CD8-positive, alpha-beta memory T cell (primary cell): ENCODE measurements at regions not wholly inside any gene's neighbourhood (a gene's known extent, or its start where the extent isn't known, plus 50 kb on each side); places are given as distances from the start of the nearest gene placed in this dataset.

Source experiments
- CTCF ChIA-PET: fragments of 350-600 bp; sonication (Branson Sonifier 250); formaldehyde crosslinking; loops from one replicate; lab custom pipeline; 2021; ENCODE audit warnings: antibody characterized with exemption; lab: Charles Lee
- POLR2A ChIA-PET: fragments of 350-600 bp; sonication (Branson Sonifier 250); formaldehyde crosslinking; loops from one replicate; lab custom pipeline; 2021; ENCODE audit warnings: antibody characterized with exemption; lab: Charles Lee
- DNase-seq, 5 donors: peaks; one replicate each; pipeline versions ENCODE4 v3.0.0 to v3.0.0-alpha.2; 2020 to 2022; ENCODE audit warnings: mixed read lengths in 1 of 5
- H3K27ac ChIP-seq: one replicate; pipeline ENCODE4 v1.7.0; 2013; ENCODE audit warnings: low read depth, mild to moderate bottlenecking, low read length, moderate library complexity
- H3K27me3 ChIP-seq: 2 replicates; pipeline ENCODE4 v1.7.0; 2013; ENCODE audit warnings: low read length, mild to moderate bottlenecking; ENCODE audit not compliant: insufficient read depth, poor library complexity, severe bottlenecking
- H3K36me3 ChIP-seq: 2 replicates; pipeline ENCODE4 v1.7.0; 2013; ENCODE audit warnings: mild to moderate bottlenecking, low read length, moderate library complexity; ENCODE audit not compliant: insufficient read depth
- H3K4me1 ChIP-seq: 2 replicates; pipeline ENCODE4 v1.7.0; 2013; ENCODE audit warnings: mild to moderate bottlenecking, low read length, moderate library complexity; ENCODE audit not compliant: insufficient read depth
- H3K4me3 ChIP-seq: 2 replicates; pipeline ENCODE4 v1.7.0; 2013; ENCODE audit warnings: mild to moderate bottlenecking, low read length
- H3K9me3 ChIP-seq: 2 replicates; pipeline ENCODE4 v1.7.0; 2013; ENCODE audit warnings: mild to moderate bottlenecking, low read length
- H3K27ac Mint-ChIP-seq, 8 donors: one replicate each; pipeline ENCODE4 v1.8.0; 2020 to 2021; ENCODE audit warnings: mixed read lengths in 8 of 8, mild to moderate bottlenecking in 6 of 8, inconsistent platforms in 3 of 8, moderate library complexity in 3 of 8
- H3K27me3 Mint-ChIP-seq, 2 donors: one replicate each; pipeline ENCODE4 v1.8.0; 2020 to 2021; ENCODE audit warnings: mixed read lengths in 2 of 2, mild to moderate bottlenecking in 1 of 2, moderate library complexity in 1 of 2
- H3K36me3 Mint-ChIP-seq, 3 donors: one replicate each; pipeline ENCODE4 v1.8.0; 2020 to 2021; ENCODE audit warnings: mixed read lengths in 3 of 3, inconsistent platforms in 1 of 3, mild to moderate bottlenecking in 1 of 3
- H3K4me1 Mint-ChIP-seq, 3 donors: one replicate each; pipeline ENCODE4 v1.8.0; 2020 to 2021; ENCODE audit warnings: mixed read lengths in 3 of 3, inconsistent platforms in 1 of 3, mild to moderate bottlenecking in 1 of 3
- H3K4me3 Mint-ChIP-seq, 7 donors: one replicate each; pipeline ENCODE4 v1.8.0; 2020 to 2021; ENCODE audit warnings: mixed read lengths in 7 of 7, mild to moderate bottlenecking in 6 of 7, moderate library complexity in 4 of 7, inconsistent platforms in 2 of 7
- H3K9me3 Mint-ChIP-seq, 5 donors: one replicate each; pipeline ENCODE4 v1.8.0; 2020 to 2022; ENCODE audit warnings: mixed read lengths in 5 of 5, mild to moderate bottlenecking in 3 of 5, moderate library complexity in 2 of 5, inconsistent platforms in 1 of 5

DNA sequence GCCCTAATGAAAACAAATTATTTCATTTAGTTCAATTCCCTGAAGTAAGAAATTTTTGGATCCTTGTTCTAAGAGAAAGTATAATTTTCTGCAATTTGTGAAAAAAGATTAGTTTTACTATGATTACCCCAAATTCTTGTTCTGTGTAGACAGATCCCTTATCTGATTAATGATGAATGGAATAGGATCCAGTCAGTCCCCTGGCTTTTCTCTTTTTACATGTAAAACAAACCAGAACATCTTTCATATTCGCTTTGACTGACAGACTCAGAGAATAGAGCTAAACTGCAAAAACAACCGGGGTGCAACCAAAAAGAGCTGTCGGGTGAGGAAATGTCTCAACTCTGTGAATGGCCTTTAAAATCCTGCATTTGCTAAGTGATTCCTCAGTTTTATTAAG, 93.4 kb upstream of the VEGFC start:
- no peak overlapping the region for H3K4me3 ChIP-seq
- Mint-ChIP-seq H3K27me3 (no peaks in the 10 kb centered on the region), H3K4me3 (no peak overlapping the region), H3K4me1 (no peaks in the 10 kb centered on the region), H3K27ac (no peak overlapping the region), H3K36me3 (no peaks in the 10 kb centered on the region), H3K9me3 (peaks cover 0 to 18% (median 3%) of the 10 kb centered on the region in 5 donors)
- POLR2A ChIA-PET: no interaction called here
- H3K4me1 ChIP-seq: no peaks in the 10 kb centered on the region
- H3K36me3 ChIP-seq: no peaks in the 10 kb centered on the region
- no peak overlapping the region for H3K27ac ChIP-seq
- CTCF ChIA-PET: no interaction called here
- no peaks in the 10 kb centered on the region for H3K9me3 ChIP-seq
- no peaks in the 10 kb centered on the region for H3K27me3 ChIP-seq
- no peak for DNase-seq

DNA sequence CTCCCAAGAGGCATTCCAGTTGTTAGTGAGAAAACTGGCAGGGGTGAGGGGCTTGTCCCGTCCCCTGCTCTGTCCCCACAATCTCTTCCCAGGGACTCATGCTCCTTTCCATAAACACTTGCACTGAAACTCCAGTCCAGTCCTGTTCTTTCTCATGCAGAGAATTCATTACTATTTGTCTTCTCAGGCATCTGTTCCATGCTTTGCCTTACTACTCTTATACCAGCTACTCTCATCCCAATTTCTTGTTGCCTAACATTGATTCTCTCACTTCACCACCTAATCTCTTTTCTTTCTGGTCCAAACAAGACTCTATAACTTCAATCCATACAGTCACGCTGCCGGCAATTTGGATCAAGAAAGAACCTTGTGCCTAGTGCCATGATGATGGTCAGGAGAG, 97.1 kb upstream of the VEGFC start:
- Mint-ChIP-seq H3K9me3 (peaks cover 0 to 6% (median 3%) of the 10 kb centered on the region in 5 donors), H3K27me3 (no peaks in the 10 kb centered on the region), H3K36me3 (no peaks in the 10 kb centered on the region), H3K4me1 (no peaks in the 10 kb centered on the region), H3K4me3 (no peak overlapping the region), H3K27ac (no peak overlapping the region)
- ChIA-PET CTCF (no interaction called here), POLR2A (no interaction called here)
- H3K4me3 ChIP-seq: no peak overlapping the region
- DNase-seq: no peak
- H3K27ac ChIP-seq: no peak overlapping the region
- H3K36me3 ChIP-seq: no peaks in the 10 kb centered on the region
- no peaks in the 10 kb centered on the region for H3K4me1 ChIP-seq
- H3K27me3 ChIP-seq: no peaks in the 10 kb centered on the region
- no peaks in the 10 kb centered on the region for H3K9me3 ChIP-seq

DNA sequence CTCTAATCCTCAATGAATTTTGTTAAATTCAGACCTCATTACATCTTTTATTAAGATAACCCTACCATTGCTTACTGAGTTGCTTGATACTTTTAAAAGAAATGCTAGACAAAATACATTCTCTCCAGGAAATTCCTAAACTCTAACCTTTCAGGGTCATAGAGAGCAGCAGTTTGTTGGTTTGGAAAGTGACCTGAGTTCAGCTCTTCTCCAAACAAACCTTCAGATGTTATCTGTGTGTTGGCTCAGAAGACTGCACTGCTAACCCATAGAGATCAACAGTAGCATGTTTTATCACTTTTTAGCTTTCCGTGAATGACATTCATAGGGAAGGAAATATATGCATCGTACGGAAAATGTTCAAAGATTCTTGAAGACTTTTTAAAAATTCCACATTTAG, 101.8 kb upstream of the VEGFC start:
- H3K9me3 Mint-ChIP-seq: peaks cover 0 to 5% (median 0%) of the 10 kb centered on the region in 5 donors
- DNase-seq: no peak
- Histone ChIP-seq H3K27me3 (no peaks in the 10 kb centered on the region), H3K4me1 (no peaks in the 10 kb centered on the region), H3K4me3 (no peak overlapping the region), H3K27ac (no peak overlapping the region), H3K36me3 (no peaks in the 10 kb centered on the region), H3K9me3 (no peaks in the 10 kb centered on the region)
- no peaks in the 10 kb centered on the region for H3K36me3 Mint-ChIP-seq
- ChIA-PET POLR2A (no interaction called here), CTCF (no interaction called here)
- H3K4me1 Mint-ChIP-seq: no peaks in the 10 kb centered on the region
- H3K27me3 Mint-ChIP-seq: no peaks in the 10 kb centered on the region
- no peak overlapping the region for H3K4me3 Mint-ChIP-seq
- no peak overlapping the region for H3K27ac Mint-ChIP-seq

DNA sequence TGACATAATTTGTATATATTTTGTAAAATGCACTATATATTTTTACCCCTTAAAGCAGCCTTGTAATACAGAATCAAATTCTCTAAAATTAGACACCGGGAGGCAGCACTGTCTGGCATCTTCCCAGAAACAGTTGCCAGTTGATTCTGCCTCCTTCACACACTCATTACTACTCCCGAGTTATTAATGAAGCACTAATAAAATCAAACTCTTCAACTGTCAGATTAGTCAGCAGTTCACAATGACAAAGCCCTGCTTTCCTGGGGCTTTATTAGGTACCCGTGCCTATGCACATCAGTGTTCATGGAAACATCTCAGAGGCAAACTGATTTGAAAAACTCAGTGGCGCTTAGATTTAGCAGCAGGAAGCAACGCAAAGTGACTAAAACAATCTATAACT, 103.5 kb upstream of the VEGFC start:
- H3K4me1 Mint-ChIP-seq: no peaks in the 10 kb centered on the region
- Histone ChIP-seq H3K27ac (no peak overlapping the region), H3K27me3 (no peaks in the 10 kb centered on the region), H3K4me1 (no peaks in the 10 kb centered on the region), H3K4me3 (no peak overlapping the region), H3K9me3 (no peaks in the 10 kb centered on the region), H3K36me3 (no peaks in the 10 kb centered on the region)
- H3K4me3 Mint-ChIP-seq: no peak overlapping the region
- H3K36me3 Mint-ChIP-seq: no peaks in the 10 kb centered on the region
- no peak for DNase-seq
- H3K27me3 Mint-ChIP-seq: no peaks in the 10 kb centered on the region
- peaks cover 0 to 5% (median 0%) of the 10 kb centered on the region in 5 donors for H3K9me3 Mint-ChIP-seq
- H3K27ac Mint-ChIP-seq: no peak overlapping the region
- ChIA-PET POLR2A (no interaction called here), CTCF (no interaction called here)

DNA sequence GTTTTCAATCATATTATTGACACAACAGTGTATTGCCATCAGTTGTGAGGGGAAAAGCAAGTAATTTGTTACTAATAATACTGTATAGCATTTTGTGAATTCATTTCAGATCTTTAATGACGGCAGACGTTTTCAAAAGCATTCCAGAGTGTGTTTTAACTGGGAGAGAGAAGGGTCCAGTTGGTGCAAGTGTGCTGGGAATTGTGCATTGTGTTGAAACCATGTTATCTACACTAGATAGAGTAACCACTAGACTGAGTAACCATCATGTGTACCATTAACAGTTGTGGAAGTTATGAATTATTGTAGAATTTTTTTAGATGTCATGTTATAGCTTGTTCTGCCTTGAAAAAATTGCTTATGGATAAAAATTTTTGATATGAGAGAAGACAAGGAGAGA, 104.5 kb upstream of the VEGFC start:
- Histone ChIP-seq H3K4me1 (no peaks in the 10 kb centered on the region), H3K4me3 (no peak overlapping the region), H3K36me3 (no peaks in the 10 kb centered on the region), H3K27me3 (no peaks in the 10 kb centered on the region), H3K27ac (no peak overlapping the region), H3K9me3 (no peaks in the 10 kb centered on the region)
- no peaks in the 10 kb centered on the region for H3K4me1 Mint-ChIP-seq
- H3K36me3 Mint-ChIP-seq: no peaks in the 10 kb centered on the region
- DNase-seq: no peak
- POLR2A ChIA-PET: no interaction called here
- no peak overlapping the region for H3K27ac Mint-ChIP-seq
- H3K27me3 Mint-ChIP-seq: no peaks in the 10 kb centered on the region
- peaks cover 0 to 5% (median 0%) of the 10 kb centered on the region in 5 donors for H3K9me3 Mint-ChIP-seq
- no peak overlapping the region for H3K4me3 Mint-ChIP-seq
- CTCF ChIA-PET: no interaction called here

DNA sequence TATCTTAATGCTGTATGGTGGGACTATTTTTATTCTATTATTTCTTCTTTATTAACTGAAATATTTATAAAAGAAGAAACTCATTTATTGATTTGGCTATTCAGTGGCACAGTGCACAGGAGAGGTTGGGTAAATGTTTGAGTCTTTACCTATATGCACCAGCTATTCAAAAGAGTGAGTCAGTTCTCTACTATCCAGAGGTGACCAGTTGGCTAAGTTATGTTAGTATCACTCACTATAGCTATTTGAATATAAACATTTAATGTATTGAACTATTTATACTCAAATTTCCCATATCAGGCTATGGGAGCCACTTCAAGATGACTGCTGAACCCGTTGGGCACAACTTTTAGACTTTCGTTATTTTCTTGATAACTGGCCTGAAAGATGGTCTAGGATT, 106.1 kb upstream of the VEGFC start:
- ChIA-PET CTCF (no interaction called here), POLR2A (no interaction called here)
- H3K4me1 ChIP-seq: no peaks in the 10 kb centered on the region
- no peaks in the 10 kb centered on the region for H3K27me3 ChIP-seq
- Mint-ChIP-seq H3K27ac (no peak overlapping the region), H3K27me3 (no peaks in the 10 kb centered on the region), H3K4me3 (no peak overlapping the region), H3K4me1 (no peaks in the 10 kb centered on the region), H3K9me3 (peaks cover 0 to 5% (median 0%) of the 10 kb centered on the region in 5 donors), H3K36me3 (no peaks in the 10 kb centered on the region)
- no peak overlapping the region for H3K4me3 ChIP-seq
- DNase-seq: no peak
- H3K36me3 ChIP-seq: no peaks in the 10 kb centered on the region
- no peak overlapping the region for H3K27ac ChIP-seq
- H3K9me3 ChIP-seq: no peaks in the 10 kb centered on the region

DNA sequence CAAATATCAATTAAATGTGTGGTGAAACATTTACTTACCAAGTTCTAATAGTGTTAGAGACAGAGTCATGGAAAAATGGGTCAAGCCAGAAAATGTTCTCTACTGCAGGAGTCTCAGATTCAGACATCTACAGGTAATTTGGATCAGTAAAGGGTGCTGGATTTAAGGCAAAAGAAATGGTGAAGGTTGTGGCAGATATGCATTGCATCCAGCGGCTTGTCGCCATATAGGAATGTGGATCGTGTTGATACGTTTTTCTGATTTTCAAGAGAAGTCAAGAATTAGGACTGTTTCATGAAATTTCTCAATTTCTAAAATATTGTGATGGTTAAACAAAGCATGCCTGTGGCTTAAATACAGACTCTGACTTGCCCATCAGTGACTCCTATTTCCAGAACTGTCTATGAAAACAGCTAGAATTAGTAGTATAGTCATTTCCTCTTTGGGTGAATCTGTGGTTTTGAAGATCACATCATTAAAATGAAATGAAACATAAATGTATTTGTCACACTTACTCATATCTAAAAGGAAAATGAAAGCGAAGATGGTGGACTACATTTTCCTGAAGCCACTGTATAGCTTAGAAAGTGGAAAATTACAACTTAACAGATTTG, 110.1 kb upstream of the VEGFC start:
- H3K27ac Mint-ChIP-seq: no peak overlapping the region
- Histone ChIP-seq H3K36me3 (no peaks in the 10 kb centered on the region), H3K27me3 (no peaks in the 10 kb centered on the region), H3K9me3 (no peaks in the 10 kb centered on the region), H3K4me3 (no peak overlapping the region), H3K4me1 (no peaks in the 10 kb centered on the region), H3K27ac (no peak overlapping the region)
- H3K4me1 Mint-ChIP-seq: no peaks in the 10 kb centered on the region
- peaks cover 0 to 5% (median 0%) of the 10 kb centered on the region in 5 donors for H3K9me3 Mint-ChIP-seq
- no peak overlapping the region for H3K4me3 Mint-ChIP-seq
- CTCF ChIA-PET: no interaction called here
- no peaks in the 10 kb centered on the region for H3K36me3 Mint-ChIP-seq
- DNase-seq: no peak
- H3K27me3 Mint-ChIP-seq: no peaks in the 10 kb centered on the region
- POLR2A ChIA-PET: interaction anchor here (0.6 kb wide), 1 partner anchor 48 kb away, joined by 3 read pairs; no protein-coding TSS in a partner anchor

DNA sequence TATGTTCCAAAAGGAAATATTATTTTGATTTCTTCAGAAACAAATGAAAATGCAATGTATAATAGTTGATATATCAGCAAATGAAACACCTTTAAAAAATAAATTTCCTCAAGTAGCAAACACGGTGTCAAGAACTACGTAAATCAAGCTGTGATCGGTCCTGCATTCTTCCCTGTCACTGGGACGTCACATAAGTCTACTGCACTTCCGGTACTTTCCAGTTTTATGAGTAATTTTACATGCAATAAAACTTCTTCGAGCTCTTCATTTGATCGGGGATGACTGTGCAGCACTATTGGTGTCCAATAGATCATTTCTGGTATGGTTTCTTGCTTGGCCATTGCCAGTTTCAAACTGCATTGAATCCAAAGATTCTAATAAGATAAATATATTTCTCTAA, 114.0 kb upstream of the VEGFC start:
- Histone ChIP-seq H3K4me1 (no peaks in the 10 kb centered on the region), H3K4me3 (no peak overlapping the region), H3K27me3 (no peaks in the 10 kb centered on the region), H3K9me3 (no peaks in the 10 kb centered on the region), H3K36me3 (no peaks in the 10 kb centered on the region), H3K27ac (no peak overlapping the region)
- DNase-seq: no peak
- H3K36me3 Mint-ChIP-seq: no peaks in the 10 kb centered on the region
- CTCF ChIA-PET: no interaction called here
- peaks cover 0 to 4% (median 1%) of the 10 kb centered on the region in 5 donors for H3K9me3 Mint-ChIP-seq
- H3K4me1 Mint-ChIP-seq: no peaks in the 10 kb centered on the region
- no peaks in the 10 kb centered on the region for H3K27me3 Mint-ChIP-seq
- POLR2A ChIA-PET: no interaction called here
- H3K4me3 Mint-ChIP-seq: no peak overlapping the region
- no peak overlapping the region for H3K27ac Mint-ChIP-seq
